HG03095 (cell line): ENCODE measurements at regions not wholly inside any gene's neighbourhood (a gene's known extent, or its start where the extent isn't known, plus 50 kb on each side); places are given as distances from the start of the nearest gene placed in this dataset.

Source experiments
- ATAC-seq: cut with Tn5 transposase; IDR thresholded peaks from one replicate; pipeline ENCODE4 v1.9.1; 2021; ENCODE audit warnings: moderate library complexity; ENCODE audit not compliant: unreplicated experiment

- ATAC-seq, result no peak
Observed at GRCh38 chr6:22045261-22045912, 251.4 kb downstream of the PRL start.

- ATAC-seq, result no peak
Observed at GRCh38 chr6:22049002-22049401, 247.8 kb downstream of the PRL start.

GRCh38 chr6:22053391-22053997 is 243.3 kb downstream of the PRL start:
- ATAC-seq, result no peak

DNA sequence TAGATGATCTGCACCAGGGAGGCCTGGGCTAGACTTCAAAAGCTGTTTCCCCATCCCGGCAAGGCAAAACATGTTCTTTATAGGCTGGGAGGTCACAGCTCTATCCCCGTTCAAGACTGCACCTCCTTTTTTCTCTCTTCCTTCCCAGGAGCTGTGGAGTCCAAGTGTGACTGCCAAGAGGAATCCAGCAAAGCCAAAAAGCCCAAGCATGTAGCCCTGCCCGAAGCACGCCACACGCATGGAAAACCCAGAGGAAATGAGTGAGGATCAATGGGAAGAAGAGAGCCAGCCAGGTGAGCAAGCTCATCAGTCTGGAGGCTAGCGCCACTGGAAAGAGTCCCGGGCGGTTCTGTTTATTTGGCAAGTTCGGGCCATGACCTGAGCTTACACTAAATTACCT is 240.4 kb downstream of the PRL start:
- ATAC-seq, result no peak

DNA sequence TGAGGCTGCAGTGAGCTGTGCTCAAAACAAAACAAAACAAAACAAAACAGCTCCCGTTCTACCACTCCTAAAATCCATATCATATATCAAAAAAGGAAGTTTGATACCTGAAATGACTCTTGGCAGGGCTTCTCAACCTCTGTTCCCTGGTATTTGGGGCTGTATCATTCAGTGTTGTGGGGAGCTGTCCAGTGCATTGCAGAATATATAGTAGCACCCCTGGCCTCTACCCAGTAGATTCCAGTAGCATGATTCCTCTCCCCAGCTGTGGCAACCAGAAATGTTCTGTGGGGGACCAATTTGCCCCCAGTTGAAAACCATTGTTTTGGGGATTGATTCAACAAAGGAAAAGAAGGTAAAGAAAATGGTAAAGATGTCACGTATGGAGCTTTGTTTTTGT is 238.9 kb downstream of the PRL start:
- no peak for ATAC-seq

DNA sequence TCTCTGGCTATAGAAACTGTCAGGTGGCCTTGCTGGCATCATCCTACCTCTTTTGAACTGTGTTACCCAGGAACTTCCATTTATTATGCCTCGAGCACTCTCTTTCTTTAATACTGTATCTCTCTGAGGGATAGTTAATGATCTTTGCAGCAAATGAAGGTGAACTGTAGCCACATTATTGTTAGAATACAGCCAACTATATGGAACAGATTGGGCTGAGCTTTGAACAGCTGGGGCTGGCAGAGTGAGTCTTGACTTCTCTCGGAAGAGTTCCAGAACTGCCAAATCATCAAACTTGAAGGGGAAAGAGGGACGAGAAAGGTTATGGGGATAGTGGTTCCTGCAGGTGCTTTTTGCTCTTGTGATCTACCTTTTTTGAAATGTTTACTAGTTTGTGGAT is 237.7 kb downstream of the PRL start:
- no peak for ATAC-seq

DNA sequence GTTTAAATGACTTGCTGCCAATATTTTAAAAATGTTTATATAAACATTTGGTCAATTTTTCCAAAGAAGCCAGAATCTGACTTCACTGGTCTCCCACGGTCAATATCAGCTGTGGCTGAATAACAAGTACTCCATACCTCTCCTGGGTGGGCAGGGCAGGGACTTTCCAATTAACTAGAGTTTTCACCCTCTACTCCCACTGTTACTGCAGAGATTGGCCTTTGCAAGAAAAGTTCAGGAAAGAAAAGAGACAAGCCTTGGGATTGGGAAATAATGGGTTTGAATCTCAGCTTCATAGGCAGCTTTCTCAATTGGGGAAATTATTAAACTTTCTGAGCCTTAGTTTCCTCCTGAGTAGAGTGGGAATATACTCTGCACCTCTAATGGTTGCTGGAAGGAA is 236.9 kb downstream of the PRL start:
- ATAC-seq, result no peak

DNA sequence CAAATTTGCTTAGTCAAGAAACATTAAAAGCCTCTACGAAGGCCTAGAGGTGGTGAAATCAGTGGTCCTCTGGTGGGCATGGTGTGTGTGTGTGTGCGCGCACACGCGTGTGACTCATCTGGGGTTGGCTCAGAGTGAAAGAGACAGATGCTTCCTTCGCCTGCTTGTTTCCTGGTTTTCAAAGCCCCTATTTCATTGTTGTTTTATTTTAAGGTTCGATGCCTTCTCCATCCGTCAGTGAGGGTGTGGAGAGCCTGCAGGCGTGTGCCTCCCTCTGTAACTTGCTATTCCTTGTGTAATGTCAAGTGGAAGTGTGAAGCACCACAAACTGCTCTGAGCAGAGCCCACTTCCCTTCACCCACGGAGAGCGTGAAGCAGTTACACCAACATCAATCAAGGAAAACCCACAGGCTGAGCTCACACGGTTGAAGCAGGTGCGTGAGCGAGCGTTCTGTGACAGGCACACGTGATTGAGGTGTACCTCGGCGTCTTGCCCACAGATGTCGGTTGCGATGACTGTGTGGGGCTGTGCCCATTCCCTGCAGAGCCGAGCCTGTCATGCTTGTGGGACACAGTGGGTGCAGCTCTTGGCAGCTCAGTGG is 233.9 kb downstream of the PRL start:
- peak; percentile 63 for ATAC-seq

- ATAC-seq, result no peak
Observed at GRCh38 chr6:22064558-22064957, 232.3 kb downstream of the PRL start.

DNA sequence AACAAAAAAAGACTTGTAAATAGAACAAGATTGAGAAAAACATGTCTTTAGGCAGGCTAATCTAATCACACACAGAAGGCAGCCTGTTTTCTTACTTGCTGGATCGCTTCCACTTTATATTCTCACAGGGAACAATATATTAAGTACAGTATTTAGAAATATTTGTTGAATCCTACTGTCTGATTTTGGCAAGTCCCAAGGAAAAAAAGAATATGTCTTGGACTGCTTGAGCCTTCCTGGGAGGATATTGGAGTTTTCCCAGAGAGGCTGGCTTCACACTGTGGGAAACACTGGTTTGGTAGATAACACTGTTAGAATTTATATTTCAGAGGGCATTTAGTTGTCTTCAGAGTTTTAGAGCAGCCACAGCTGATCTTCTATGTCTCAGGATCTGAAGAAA is 229.7 kb downstream of the PRL start:
- ATAC-seq, result no peak

- ATAC-seq, result no peak
Observed at GRCh38 chr6:22067671-22068070, 229.2 kb downstream of the PRL start.

DNA sequence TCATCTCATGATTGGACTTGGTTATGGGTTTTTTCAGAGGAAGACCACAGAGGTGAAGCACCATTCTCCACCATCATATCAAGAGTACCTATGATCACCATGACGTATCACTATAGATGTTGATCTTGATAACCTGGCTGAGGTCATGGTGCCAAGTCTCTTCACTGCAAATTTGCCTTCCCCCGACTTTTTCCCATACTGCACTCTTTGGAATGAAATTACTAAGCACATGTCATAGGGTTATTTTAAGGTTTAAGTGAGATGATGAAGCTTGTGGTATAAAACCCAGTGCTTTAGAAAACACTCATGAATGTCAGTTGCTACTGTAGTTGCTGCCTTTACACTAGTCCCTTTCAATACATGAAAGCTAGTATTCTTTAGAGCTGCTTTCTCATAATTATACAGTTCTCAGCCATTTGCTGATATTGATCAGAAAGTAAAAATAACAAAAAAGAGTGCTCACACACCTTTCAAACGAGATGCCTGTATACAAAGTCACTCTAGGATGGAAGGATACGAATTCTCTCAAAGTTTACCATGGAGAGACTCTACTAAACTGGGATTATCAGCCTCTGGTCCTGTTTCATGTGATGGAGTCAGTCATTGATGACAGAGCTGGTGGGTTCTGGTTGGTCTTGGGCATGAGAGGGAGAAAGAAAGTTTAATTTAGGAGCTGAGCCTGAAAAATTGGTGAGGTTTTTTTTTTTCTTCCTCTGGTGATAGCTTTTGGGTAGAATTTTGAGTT is 228.1 kb downstream of the PRL start:
- ATAC-seq, result no peak

GRCh38 chr6:22069306-22069800 is 227.5 kb downstream of the PRL start:
- ATAC-seq, result no peak

GRCh38 chr6:22071270-22072041 is 225.4 kb downstream of the PRL start:
- no peak for ATAC-seq

GRCh38 chr6:22072949-22073348 is 223.9 kb downstream of the PRL start:
- no peak for ATAC-seq

DNA sequence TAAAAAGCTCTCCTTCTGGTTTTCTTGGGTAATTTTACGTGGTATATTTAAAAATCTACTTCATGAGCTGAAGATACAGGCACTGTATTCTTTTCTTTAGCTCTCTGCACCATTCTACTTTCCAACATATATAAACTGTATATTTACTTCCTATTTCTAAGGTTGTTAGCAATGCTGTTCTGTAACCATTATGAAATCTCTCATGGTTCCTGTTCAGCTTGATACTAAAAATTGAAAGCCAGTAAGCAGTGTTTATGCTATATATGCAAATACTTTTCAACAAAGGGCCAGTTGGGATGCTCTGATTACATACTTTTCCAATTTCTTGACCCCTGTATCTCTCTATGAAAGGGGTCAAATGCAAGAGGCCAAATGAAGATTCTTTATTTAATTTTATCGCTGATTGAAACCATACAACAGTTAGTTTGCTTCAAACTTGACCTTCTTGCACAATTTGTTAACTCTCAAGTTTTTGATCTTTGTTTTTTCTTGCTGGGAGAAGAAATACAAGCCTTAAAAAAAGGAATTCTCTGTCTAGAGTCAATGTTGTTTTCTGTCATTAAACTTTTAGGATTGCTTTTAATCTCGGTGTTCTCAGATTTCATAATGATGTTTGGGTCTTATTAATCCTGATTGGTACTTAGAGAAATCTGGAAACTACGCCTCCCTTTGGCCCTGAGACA is 223.2 kb downstream of the PRL start:
- ATAC-seq, result no peak

- no peak for ATAC-seq
Observed at GRCh38 chr6:22078288-22078687, 218.5 kb downstream of the PRL start.

DNA sequence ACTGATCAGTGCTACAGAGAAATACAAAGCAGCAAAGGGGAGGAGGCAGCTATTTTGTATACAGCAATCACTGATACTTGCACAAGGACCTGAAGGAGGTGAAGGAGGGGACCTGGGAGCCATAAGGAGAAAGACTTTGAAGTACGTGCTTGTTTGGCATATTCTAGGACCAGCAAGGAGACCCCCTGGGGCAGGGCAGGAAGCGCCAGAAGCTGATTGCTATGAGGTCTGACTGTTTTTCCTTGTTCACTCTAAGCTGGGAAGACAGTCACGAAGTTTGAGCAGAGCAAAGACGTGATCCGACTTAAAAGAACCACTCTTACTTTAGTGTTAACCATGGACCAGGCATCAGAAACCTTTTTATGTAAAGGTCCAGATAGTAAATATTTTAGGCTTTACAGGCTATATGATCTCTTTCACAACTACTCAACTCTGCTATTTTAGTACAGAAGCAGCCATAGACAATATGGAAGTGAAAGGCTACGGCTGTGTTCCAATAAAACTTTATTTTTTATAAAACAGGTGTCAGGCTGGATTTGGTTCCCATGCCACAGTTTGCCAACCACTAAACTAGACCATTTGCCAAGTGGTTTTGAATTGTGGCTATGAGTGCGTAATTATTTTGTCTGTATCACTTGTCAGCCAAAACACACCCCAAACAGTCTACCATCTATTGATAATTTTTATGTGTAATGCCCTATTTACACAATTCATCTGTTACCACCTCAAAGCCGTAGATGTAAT is 217.9 kb downstream of the PRL start:
- ATAC-seq, result no peak

DNA sequence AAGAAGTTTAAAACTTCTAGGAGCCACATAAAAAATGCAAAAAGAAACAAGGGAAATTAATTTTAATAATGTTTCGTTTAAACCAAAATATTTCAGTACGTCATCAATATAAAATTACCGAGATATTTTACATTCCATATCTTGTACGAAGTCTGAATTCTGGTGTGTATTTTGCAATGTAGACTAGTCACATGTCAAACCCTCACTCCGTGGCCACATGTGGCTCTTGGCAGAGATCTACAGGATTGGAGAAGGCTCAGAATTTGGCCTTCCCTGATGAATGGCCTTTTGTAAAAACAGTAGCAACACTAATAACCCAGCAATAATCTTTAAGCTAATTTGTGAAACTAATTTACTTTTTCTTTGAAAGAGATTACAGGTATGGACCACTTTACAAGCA is 217.1 kb downstream of the PRL start:
- no peak for ATAC-seq

GRCh38 chr6:22081709-22082108 is 215.1 kb downstream of the PRL start:
- no peak for ATAC-seq
